Psoas muscle (tissue), 7 donors: ENCODE measurements at regions not wholly inside any gene's neighbourhood (a gene's known extent, or its start where the extent isn't known, plus 50 kb on each side); places are given as distances from the start of the nearest gene placed in this dataset.

Source experiments
- ATAC-seq, 4 donors: fragments of 200-7000 bp; cut with Tn5 transposase; one replicate each; pipeline ENCODE4 v1.9.1; 2020; ENCODE audit warnings: moderate library complexity in 3 of 4, mild to moderate bottlenecking in 2 of 4
- DNase-seq, 2 donors: peaks; one replicate each; pipeline ENCODE4 v3.0.0-alpha.2; 2020
- H3K27ac ChIP-seq: fragments of 200-600 bp; one replicate; pipeline ENCODE4 v1.8.0; 2022
- H3K27me3 ChIP-seq, 3 donors: fragments of 200-600 bp in 1 of 3; one replicate each; pipeline versions ENCODE4 v1.6.1 to v1.8.0; 2013 to 2022; ENCODE audit warnings: low read length in 2 of 3, mild to moderate bottlenecking in 2 of 3, moderate library complexity in 1 of 3; ENCODE audit not compliant: insufficient read depth in 3 of 3
- H3K36me3 ChIP-seq, 2 donors: fragments of 200-600 bp in 1 of 2; one replicate each; pipeline versions ENCODE4 v1.6.1 to v1.8.0; 2013 to 2022; ENCODE audit warnings: low read depth in 1 of 2, mild to moderate bottlenecking in 1 of 2, moderate library complexity in 1 of 2; ENCODE audit not compliant: insufficient read depth in 1 of 2
- H3K4me1 ChIP-seq: fragments of 200-600 bp; one replicate; pipeline ENCODE4 v1.8.0; 2022
- H3K4me3 ChIP-seq: fragments of 200-600 bp; one replicate; pipeline ENCODE4 v1.8.0; 2022; ENCODE audit warnings: mild to moderate bottlenecking
- H3K9me3 ChIP-seq: fragments of 200-600 bp; one replicate; pipeline ENCODE4 v1.8.0; 2022
- CTCF ChIP-seq: fragments of 200-600 bp; IDR thresholded peaks from one replicate; pipeline ENCODE4 v1.8.0; 2022; ENCODE audit warnings: antibody characterized with exemption
- WGBS, 3 donors: extraction: QIAGEN DNeasy Blood & Tissue Kit; methylation state at CpG; one replicate each; pipeline versions ENCODE4 v1.1.6 to v1.1.7; 2013; 5-methylcytosine and 5-hydroxymethylcytosine counted together
- intact Hi-C, 2 donors: fragments of 100-400 bp; cut with DNase I; formaldehyde crosslinking; loops; one replicate each; pipeline versions ENCODE4 v1.11.0 to v1.14.2; 2022
- donor health status: healthy with polysubstance abuse.
- donor health status: DM: no; HTN: no; CAD: no; lungs with moderate emphysema.
- donor health status: Bipolar disorder and iron deficiency.
- donor health status: healthy.
- donor health status: DM: yes; HTN: yes; CAD: no.
- donor health status: DM: no; HTN: no; CAD: no.
- donor health status: DM: yes; HTN: yes; CAD: no.

DNA sequence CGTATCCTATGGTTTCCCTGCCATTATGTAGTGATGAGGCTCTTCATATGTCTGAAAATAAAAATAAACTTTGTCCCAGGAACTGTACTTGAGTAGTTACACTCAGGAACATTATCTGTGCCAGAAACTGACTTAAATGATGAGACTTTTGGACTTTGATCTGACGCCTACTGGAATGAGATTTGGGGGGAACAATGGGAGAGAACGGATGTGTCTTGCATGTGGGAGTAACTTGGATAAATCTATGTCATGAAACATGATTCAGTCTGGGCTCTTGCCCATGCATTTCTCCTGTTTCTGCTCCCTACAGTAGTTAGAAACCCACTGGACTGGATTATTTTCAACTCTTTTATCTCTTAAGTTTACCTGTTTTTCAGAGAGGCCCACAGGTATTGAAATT, 2351.4 kb downstream of the PCDH7 start:
- H3K4me1 ChIP-seq: no peaks in the 10 kb centered on the region
- ATAC-seq (no peak), DNase-seq (no peak)
- 19 to 30% (median 22%) methylated on average over 3 of the region's 3 CpGs for WGBS, 3 donors
- no peak overlapping the region for H3K27ac ChIP-seq
- no peaks in the 10 kb centered on the region for H3K27me3 ChIP-seq
- TF ChIP-seq CTCF: no peak
- peaks cover 9% of the 10 kb centered on the region for H3K9me3 ChIP-seq
- H3K4me3 ChIP-seq: no peak overlapping the region
- intact Hi-C loops: no loop called here
- no peaks in the 10 kb centered on the region for H3K36me3 ChIP-seq

DNA sequence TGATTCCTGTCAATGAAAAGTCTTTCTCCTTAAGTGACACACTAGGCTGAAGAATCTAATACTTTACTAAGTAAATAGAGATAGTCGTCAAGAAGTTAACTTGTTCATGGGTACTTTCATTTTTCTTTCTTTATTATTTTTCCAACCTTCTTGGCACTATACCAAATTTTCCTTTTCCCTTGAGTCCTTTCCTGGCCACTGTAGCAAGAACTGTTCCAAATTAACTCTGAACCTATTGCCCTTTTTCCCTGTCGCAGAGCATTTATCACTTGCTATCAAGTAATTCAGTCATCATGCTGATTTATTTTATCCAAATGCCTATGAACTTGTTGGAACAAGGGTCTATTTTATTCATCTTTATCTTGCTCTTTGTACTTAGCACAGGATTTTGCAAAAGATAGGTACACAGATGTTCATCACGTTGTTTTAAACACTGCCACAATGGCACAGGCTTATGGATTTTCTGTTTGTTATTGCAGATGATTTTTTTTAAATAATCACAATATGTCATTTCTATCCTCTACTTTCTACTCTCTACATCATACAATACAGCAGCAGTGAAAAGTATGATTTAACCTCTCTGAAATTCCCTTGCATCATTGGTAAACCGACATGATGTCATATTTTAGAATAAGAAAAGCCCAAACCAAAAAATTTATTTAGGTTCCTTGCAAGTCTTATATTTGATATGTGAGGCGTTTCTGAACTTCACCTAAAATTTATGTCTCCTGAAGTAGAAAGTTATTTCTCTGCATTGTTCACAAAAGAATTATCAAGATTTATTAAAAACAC, 2352.3 kb downstream of the PCDH7 start:
- 43 to 44% (median 44%) methylated on average over 5 of the region's 5 CpGs for WGBS, 3 donors
- H3K4me1 ChIP-seq: no peaks in the 10 kb centered on the region

DNA sequence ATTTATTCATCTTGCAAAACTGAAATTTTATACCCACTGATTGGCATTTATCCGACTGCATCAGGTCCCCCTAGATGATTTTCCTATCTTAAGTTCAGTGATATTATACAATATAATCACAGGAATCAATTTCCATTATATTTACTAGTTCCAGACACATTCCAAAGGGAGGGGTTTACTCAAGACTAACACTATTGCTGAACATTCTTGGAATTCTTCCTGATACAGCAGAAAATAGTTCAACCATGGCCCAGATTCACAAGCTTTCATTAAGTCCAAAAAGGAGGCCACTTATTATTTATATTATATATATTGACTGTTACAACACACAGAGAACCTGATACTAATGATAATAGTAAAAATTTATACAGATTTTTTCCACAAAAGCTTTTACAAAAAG, 2353.6 kb downstream of the PCDH7 start:
- intact Hi-C loops: no loop called here
- peaks cover 6% of the 10 kb centered on the region for H3K9me3 ChIP-seq
- WGBS, 3 donors: 28 to 43% (median 39%) methylated on average over 1 of the region's 1 CpG
- no peaks in the 10 kb centered on the region for H3K36me3 ChIP-seq
- no peak overlapping the region for H3K27ac ChIP-seq
- no peaks in the 10 kb centered on the region for H3K27me3 ChIP-seq
- no peak for TF ChIP-seq CTCF
- no peak overlapping the region for H3K4me3 ChIP-seq
- no peak for ATAC-seq
- no peaks in the 10 kb centered on the region for H3K4me1 ChIP-seq
- DNase-seq: no peak

More for the DNA sequence above, 2352.3 kb downstream of the PCDH7 start:
- Histone ChIP-seq H3K9me3 (peaks cover 9% of the 10 kb centered on the region), H3K27ac (no peak overlapping the region), H3K4me3 (no peak overlapping the region), H3K27me3 (no peaks in the 10 kb centered on the region), H3K36me3 (no peaks in the 10 kb centered on the region)
- no peak for ATAC-seq
- TF ChIP-seq CTCF: no peak
- no peak for DNase-seq
- intact Hi-C loops: no loop called here

DNA sequence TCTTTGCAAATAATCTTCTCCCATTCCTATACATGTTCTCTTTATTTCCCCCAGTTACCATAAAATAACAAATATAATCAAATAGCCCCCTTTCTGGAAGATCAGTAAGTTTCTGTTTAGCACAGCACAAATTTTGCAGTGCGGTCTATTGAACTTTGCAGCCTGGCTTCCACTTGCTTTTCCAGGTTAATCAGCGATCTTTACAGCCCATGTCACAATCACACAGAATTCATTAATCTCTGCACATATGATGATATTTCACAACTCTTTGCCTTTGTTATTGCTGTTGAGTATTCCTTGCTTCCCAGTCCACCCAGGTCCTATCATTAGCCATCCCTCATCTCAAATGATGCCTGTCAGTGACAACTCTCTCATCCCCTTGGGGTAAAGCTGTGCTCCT, 2358.0 kb downstream of the PCDH7 start:
- DNase-seq (no peak), ATAC-seq (no peak)
- Histone ChIP-seq H3K4me3 (no peak overlapping the region), H3K36me3 (no peaks in the 10 kb centered on the region), H3K9me3 (no peaks in the 10 kb centered on the region), H3K27ac (no peak overlapping the region), H3K4me1 (no peaks in the 10 kb centered on the region), H3K27me3 (no peaks in the 10 kb centered on the region)
- intact Hi-C loops: no loop called here
- WGBS, 3 donors: 92 to 99% (median 95%) methylated on average over 2 of the region's 2 CpGs
- TF ChIP-seq CTCF: no peak

- no peaks in the 10 kb centered on the region for H3K9me3 ChIP-seq
- 30 to 39% (median 31%) methylated on average over 2 of the region's 2 CpGs for WGBS, 3 donors
- TF ChIP-seq CTCF: no peak
- H3K4me1 ChIP-seq: no peaks in the 10 kb centered on the region
- H3K27me3 ChIP-seq: no peaks in the 10 kb centered on the region
- DNase-seq (no peak), ATAC-seq (no peak)
- no peak overlapping the region for H3K27ac ChIP-seq
- intact Hi-C loops: no loop called here
- H3K4me3 ChIP-seq: no peak overlapping the region
- no peaks in the 10 kb centered on the region for H3K36me3 ChIP-seq
These were observed 2360.1 kb downstream of the PCDH7 start for GRCh38 chr4:33080275-33080674.
